ENCODE measurements at regions not wholly inside any gene's neighbourhood (a gene's known extent, or its start where the extent isn't known, plus 50 kb on each side); places are given as distances from the start of the nearest gene placed in this dataset.

- Mint-ChIP-seq H3K9me3 (no peaks in the 10 kb centered on the region), H3K4me3 (no peak overlapping the region), H3K27ac (no peak overlapping the region), H3K36me3 (ENCODE audit: insufficient read depth in 1 of 3, low read depth in 3 of 3) (no peaks in the 10 kb centered on the region), H3K4me1 (peaks cover 3 to 8% of the 10 kb centered on the region in 2 experiments; a peak in 1 of 4 replicates), H3K27me3 (ENCODE audit: low read depth) (no peaks in the 10 kb centered on the region)
- no peak overlapping the region for H2BK12ac ChIP-seq (ENCODE audit: insufficient read length, low read depth, low read length)
- H4K5ac ChIP-seq (ENCODE audit: insufficient read length, low read depth, low read length) = no peak overlapping the region
- H3K23me2 ChIP-seq (ENCODE audit: insufficient read length, low read depth, low read length, poor library complexity, severe bottlenecking) = no peaks in the 10 kb centered on the region
- H2AK5ac ChIP-seq (ENCODE audit: insufficient read length, low read length) = no peak overlapping the region
- no CpG with 5 or more reads among the region's 1 CpG for WGBS (ENCODE audit: extremely low coverage, insufficient read length, low lambda C conversion rate)
- H3K79me1 ChIP-seq (ENCODE audit: insufficient read depth, low read depth, low read length, poor library complexity, severe bottlenecking) = no peaks in the 10 kb centered on the region
- H3K23ac ChIP-seq (ENCODE audit: insufficient read length, low read depth, low read length) = no peak overlapping the region
- H3K4me1 ChIP-seq (ENCODE audit: insufficient read depth, low read length) = no peaks in the 10 kb centered on the region
- H3K14ac ChIP-seq (ENCODE audit: insufficient read depth, low read length) = no peak overlapping the region
- H3K18ac ChIP-seq (ENCODE audit: insufficient read length, low read depth, low read length) = no peak overlapping the region
- no peak overlapping the region for H3T11ph ChIP-seq (ENCODE audit: low read length)
- no peak for TF ChIP-seq CTCF (conservative IDR thresholded peaks at IDR 0.05)
- H2BK20ac ChIP-seq (ENCODE audit: low read depth, low read length, poor library complexity, severe bottlenecking) = no peak overlapping the region
- H3K9ac ChIP-seq (ENCODE audit: extremely low read depth, insufficient read length, low read length) = no peak overlapping the region
- H3K4ac ChIP-seq (ENCODE audit: low read depth, low read length) = no peak overlapping the region
- no peak overlapping the region for H2BK120ac ChIP-seq (ENCODE audit: low read depth, low read length, poor library complexity, severe bottlenecking)
- H3K27ac ChIP-seq (ENCODE audit: insufficient read length, low read depth, low read length) = no peak overlapping the region
- H2AFZ ChIP-seq (ENCODE audit: low read length) = no peak overlapping the region
- no peaks in the 10 kb centered on the region for H4K20me1 ChIP-seq (ENCODE audit: control insufficient read depth, insufficient read depth, insufficient read length)
- no peaks in the 10 kb centered on the region for H3K27me3 ChIP-seq (ENCODE audit: insufficient read depth, low read length)
- H4K8ac ChIP-seq (replicated peaks; ENCODE audit: insufficient read length, low read depth, low read length) = no peak overlapping the region
- H3K9me3 ChIP-seq (ENCODE audit: control insufficient read depth, low read depth, low read length) = no peaks in the 10 kb centered on the region
- DNase-seq = no peak
- H3K4me2 ChIP-seq (ENCODE audit: insufficient read depth, insufficient read length, low read length) = no peak overlapping the region
- no peak overlapping the region for H4K91ac ChIP-seq (ENCODE audit: insufficient read length, low read depth, low read length)
- no peak overlapping the region for H3K56ac ChIP-seq (ENCODE audit: insufficient read length, low read depth, low read length)
- no peak overlapping the region for H2BK15ac ChIP-seq (ENCODE audit: low read depth, low read length)
- no peak overlapping the region for H2BK5ac ChIP-seq (ENCODE audit: insufficient read length, low read length)
- 0 out of 2 replicates have a peak, but pooled peaks cover 2% of the 10 kb centered on the region for H3K79me2 ChIP-seq (ENCODE audit: insufficient read depth, low read length)
Measured at GRCh38 chr4:85149676-85150075, 183.2 kb upstream of the WDFY3 start.

Data from H9 (cell line).